ENCODE measurements at regions not wholly inside any gene's neighbourhood (a gene's known extent, or its start where the extent isn't known, plus 50 kb on each side); places are given as distances from the start of the nearest gene placed in this dataset.

DNA sequence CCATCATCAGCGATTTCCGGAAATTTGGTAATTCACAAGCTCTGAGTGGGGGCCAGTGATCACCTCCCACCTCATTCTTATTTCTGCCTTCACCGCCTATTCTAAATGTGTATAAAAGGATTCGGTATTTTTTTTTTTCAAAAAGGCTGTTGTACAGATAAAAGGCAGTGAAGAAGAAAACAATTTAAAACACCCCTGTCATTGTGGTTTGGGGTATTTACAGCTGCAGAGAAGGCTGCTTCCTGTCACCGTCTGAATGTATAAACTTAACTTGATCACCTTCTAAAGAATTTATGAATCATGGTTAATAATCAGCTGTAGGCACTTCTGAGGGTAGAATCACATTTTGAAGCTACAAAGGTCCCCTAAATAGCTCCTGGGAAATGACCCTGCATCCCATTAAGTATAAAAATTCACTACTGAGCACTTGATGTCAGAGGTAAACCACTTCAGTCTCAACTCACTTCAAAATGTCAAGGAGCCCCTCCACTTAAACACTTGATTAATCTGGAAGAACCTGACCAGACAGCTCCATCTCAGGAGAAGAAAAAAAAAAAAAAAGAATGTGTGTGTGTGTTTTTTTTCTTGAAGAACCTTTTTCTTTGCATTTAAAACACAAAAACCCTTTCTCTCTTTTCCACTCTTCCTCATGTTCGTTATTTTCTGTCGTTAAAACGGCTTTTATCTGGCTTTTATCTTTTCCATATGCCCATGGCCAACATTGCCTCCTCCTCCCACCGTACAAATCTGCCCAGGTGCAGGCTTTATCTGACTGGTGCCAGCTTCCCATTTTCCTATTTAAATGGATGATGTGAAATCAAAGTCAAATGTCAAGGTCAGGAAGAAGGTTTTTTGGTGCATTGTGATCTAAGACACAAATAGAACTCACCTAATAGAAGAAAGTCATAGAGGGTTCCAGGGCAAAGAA lies 291.2 kb downstream of the IRX1 start:
- no peak for DNase-seq (ENCODE audit: low read depth in 3 of 3)

DNA sequence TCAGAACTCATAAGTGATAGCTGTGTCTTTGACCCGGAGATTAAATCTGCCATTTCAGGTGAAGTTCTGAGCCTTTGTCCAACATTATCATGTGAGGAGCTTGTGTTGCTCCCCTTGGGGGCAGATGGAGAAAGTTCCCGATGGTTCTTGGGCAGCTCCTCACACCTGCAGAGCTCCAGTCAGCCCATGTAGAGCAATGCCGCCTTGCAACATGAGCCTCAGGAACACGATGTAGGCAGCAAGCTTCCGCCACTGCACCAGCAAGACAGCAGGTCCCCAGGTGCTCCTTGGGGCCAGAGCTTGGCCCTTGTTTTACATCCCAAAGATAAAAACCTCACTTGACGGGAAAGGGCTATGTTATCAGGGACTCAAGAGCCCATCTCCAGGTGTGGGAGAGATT lies 292.7 kb downstream of the IRX1 start:
- DNase-seq (ENCODE audit: low read depth in 3 of 3) = no peak

DNA sequence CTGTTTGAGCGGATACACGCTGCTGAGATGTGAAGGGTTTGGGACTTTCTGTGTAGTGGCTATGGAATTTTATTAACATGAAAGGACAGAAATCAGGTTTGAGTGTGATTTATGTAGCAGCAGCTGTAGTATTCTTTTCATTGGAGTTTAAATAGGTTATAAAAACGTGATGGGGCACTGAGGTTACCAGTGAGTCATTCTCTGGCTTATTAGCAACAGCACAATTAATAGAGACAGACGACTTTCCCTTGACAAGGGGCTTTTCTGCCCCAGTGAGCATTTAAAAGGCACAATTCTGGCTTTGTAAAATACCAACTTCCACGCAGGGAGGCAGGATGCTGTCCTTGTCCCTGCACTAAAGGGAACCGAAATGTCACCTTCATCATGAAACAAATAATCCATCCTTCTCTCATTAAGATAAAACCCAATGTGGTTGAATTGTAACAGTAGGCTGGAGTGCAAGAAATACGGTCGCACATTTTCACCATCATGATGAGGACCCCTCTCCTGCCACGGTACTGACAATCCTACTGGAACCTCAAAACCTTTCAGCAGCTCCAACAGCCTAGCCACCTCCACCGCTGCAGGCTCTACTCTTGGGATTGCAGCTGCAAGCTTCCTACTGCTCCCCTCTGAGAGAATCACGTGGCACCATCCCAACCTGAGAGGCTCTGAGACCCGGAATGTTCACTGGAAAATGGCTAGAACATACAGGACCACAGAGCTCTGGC lies 293.9 kb downstream of the IRX1 start:
- no peak for DNase-seq (ENCODE audit: low read depth in 3 of 3)

DNA sequence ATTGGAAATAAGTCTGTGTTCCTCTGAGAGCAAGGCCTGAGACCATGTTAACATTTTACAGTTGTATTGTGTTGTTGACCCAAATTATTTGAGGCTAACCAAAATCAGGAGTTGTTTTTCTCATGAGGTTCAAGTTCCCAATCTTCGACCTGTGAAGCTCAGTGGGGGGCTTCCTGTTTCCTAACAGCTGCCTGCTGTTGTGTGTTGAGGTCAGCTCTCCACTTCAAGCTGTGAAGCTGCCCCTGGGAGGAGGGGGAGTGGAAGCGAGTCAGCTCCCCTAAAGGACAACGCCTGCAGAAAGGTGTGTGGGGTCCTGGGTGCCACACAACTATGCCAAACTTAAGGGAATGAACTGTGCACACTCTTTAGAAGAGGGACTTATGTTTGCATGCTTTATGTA lies 295.5 kb downstream of the IRX1 start:
- no peak for DNase-seq (ENCODE audit: low read depth in 3 of 3)

DNA sequence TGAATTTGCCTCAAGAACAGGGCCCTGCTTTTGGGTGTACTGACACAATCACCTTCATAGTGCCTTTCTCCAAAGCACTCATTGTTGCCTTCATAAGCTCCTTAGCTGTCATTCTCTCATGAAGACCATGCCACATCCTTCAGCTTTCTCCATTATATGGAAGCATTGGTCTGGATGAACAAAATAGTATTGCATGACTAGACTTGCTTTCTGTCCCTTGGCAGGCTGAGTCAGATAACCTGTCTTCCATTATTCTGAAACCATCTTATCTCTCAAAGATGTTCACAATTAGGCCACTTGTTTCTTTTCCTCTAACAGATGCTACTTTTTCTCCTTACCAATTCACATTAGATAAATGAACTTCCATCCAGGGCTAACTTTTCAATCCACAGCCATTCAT lies 297.9 kb downstream of the IRX1 start:
- DNase-seq (ENCODE audit: low read depth in 3 of 3) = no peak

DNA sequence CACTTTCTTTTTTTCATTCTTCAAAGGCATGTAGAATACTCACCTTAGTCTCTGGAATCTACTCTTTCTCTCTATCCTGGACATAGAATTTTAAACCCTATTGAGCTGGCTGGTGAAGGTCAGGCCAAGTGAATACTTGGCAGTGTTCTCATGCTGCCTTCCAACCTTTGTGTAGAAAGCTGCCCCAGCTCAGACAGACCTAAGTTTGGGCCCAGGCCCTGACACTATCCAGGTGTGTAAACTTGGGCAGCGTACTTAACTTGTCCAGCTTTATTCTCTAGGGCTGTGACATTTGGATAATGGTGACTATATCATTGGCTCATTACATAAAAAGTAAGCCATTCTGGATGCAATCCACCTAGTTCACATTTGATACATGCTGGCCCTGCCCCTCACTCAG lies 298.3 kb downstream of the IRX1 start:
- DNase-seq (ENCODE audit: low read depth in 3 of 3) = no peak

DNA sequence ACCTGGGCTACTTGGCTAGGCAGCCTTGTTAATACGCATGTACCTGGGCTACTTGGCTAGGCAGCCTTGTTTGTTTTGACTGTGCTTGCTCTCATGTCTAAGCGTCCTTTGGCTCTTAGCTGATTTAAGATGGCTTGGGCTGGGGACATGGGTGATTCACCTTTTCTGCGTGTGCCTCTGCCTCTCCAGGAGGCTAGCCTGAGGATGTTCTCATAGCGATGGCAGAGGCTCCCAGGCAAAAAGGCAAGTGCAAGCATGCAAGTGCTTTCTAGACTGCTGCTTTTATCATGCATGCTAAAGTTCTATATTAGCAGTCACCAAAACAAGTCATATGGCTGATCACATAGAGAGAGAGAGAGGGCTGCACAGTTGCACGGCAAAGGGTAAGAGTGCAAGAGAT lies 300.5 kb downstream of the IRX1 start:
- DNase-seq (ENCODE audit: low read depth in 3 of 3) = no peak

DNA sequence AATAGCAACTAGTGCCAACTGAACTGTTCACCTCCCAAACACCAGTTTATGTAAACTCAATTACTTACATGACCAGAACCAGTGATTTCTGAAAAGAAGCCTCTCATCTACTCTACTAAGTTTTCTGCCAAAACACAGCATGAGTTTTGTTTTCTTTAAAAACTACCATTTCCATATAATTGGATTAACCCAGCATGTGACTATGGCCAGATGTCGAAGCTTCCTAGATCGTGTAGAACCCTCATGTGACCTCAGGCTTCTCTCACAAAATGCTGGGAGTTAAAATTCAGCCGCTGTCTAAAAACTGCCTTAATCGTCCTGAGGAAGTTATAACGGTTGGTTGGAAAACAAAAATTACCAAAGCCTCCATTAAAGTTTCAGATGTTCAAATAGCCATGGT lies 303.5 kb downstream of the IRX1 start:
- no peak for DNase-seq (ENCODE audit: low read depth in 3 of 3)

DNA sequence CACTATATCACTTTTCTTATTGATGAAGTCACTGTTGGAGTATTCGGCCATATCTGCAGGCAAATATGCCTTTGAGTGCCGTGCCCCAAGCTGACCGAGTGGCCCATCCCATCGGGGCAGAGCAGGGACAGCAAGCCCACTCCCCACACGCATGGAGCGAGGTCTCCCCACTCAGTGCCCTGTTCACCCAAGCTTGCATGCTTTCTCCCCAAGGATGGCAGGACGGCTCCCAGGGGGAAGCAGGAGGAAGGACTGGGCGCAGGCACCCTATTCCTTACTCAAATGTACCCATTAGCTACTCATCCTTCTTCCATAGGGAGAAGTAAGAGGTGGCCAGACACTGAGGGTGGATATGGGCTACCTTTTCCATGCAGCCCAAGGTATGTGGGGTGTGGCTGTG lies 309.0 kb downstream of the IRX1 start:
- no peak for DNase-seq (ENCODE audit: low read depth in 3 of 3)

DNA sequence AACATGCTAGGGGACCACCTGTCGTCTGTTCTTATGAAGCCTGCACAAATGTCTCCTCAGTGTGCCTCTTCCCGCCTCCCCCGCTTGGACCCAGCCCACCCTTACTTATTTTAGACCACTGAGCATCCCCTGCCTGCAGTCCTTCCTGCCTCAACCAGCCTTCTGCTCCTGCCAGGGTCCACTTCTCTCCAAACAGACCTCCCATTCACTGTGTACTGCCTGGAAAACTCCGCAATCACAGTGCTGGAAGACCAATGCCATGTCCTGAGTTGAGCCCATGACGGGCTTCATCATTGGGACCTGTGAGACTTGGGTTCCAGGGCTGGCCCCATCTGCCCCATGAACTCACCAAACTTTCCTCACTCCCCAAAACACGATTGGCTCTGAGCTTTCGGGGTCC lies 309.4 kb downstream of the IRX1 start:
- no peak for DNase-seq (ENCODE audit: low read depth in 3 of 3)

DNA sequence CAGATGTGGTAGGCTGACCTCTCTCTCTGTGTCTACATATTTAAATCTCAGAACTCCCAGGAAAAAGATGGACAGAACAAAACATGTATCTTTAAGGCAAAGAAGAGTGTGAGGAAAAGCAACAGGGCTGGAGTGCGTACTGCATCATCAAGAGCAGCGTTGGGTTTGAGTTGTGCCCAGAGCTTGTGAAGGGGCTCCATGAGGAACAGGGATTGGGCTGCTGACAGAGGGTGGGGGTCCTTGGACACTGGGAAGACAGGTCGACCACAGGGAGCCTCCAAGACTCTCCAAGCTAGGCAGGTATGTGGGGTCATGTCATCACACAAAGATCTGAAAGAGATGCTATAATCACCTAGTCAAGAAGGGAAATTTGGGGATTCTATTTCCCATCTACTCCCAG lies 309.9 kb downstream of the IRX1 start:
- DNase-seq (ENCODE audit: low read depth in 3 of 3) = no peak

DNA sequence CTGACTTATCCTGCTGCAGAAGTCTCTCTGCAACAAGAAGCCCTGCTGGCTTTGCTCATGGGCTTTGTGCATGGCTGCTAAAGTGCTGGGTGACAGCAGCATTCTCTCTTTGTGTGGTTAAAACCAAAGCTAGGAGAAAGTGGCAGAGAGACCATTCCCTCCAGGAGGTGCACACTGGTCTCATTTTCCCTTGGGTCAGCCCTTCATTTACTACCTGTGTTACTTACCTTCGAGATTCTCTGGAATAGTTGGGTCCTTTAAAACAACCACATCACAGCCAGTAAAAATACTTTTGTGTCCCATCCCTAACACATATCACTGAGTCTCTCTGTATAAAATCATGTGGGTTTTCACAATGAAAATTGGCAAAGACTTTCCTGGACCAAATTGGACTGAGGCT lies 315.5 kb downstream of the IRX1 start:
- DNase-seq (ENCODE audit: low read depth in 3 of 3) = no peak

DNA sequence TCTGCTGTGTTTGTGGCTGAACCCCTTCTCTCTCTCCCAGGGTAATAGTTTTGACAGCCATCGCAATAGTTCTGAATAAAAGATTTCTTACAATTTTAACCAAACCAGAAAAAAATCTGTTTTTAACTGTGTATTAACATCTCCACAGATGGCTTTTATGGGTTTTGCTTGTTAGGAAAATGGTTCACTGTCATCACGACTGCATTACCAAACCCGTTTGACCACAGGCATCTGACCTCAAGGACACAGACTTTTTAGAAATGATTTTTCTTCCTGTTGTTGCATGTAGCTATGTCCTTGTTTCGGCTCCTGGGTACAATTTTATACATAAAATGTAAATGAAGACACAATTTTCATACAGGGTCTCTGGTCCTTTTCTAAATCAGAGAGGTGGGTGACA lies 316.1 kb downstream of the IRX1 start:
- no peak for DNase-seq (ENCODE audit: low read depth in 3 of 3)

DNA sequence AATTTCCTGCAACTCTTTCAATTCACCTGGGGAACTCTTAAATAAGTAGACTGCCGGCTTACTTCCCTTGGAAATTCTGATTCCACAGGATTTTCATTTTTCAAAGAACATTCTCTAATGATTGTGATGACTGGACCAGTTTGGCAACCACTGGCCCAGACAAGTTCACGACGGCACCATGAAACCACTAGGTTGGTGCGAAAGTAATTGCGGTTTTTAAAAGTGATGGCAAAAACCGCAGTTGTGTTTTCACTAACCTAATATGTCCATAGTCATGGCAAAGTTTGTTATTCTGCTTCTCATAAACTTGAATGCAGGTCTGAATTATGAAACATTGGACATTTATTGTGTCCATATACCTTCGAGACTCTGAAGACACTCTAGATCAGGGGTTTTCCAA lies 317.2 kb downstream of the IRX1 start:
- DNase-seq (ENCODE audit: low read depth in 3 of 3) = no peak

DNA sequence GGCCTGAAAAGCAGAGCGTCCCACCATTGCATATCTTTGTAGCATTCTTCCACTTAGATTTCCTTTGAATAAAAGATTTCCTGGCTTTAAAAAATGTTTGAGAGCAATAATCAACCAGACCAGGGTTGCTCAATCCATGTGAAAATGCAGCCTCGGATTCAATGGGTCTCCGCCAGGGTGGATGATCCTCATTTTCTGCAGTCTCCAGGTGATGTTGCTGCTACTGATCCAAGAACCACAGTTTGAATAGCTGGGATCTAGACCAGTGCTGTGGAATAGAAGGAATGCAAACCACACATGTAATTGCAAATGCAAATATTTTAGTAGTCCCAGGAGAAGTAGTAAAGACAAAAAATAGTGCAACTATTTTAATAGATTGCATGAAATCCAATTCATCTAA lies 317.6 kb downstream of the IRX1 start:
- DNase-seq (ENCODE audit: low read depth in 3 of 3) = no peak

DNA sequence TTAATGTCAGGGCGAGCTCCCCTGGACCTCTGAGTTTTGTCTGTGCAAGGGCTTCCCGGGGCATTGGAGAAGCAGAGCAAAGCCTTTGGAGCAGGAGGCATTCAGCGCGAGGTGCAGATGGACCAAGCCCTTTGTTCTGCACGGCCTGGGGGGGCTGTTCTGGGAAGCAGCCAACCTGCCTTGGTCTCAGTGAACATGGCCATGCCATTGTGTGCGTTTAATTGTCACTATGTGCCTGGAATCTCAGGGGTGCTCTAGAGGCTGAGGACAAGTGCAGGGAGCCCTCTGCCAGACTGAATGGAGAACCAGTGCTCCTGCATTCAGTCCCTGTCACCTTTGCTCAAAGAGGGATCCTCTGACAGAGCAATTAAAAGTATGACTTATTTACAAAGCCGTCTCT lies 329.4 kb downstream of the IRX1 start:
- DNase-seq (ENCODE audit: low read depth in 3 of 3) = no peak

DNA sequence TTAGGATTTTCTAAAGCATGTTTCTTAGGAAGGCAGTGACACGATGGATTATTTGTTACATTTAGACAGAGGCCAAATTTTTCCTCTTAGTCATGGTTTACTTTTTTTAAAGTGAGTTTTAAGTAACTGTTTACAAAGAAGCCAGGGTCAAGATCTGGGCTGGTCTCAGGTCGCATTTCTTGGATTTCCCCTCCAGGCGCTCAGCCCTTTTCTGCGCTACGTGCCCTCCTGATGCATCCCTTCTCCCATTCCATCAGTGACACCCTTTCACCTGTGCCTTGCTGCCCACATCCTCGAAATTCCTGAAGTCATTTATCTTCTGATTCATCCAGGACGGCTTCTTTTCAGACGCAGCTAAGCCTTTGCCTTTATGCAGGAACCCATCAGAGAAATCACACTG lies 330.3 kb downstream of the IRX1 start:
- no peak for DNase-seq (ENCODE audit: low read depth in 3 of 3)

DNA sequence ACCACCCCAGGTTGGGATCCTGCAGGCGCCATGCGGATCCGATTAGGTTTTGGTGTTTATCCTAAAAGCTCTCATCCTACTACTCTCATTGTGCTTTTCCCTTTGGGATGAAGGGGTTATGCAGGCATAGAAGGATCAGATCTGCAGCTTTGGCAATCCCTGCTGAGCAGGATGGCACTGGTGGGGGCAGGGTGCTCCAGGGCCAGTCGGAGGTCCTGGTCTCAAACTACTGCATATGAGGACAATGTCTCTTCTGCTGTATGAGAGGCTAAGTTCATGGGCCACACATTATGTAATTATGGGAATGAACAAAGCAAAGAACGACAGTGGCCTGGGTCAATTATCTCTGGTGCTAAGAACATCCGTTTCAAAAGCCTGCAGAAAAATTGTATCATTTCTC lies 334.2 kb downstream of the IRX1 start:
- no peak for DNase-seq (ENCODE audit: low read depth in 3 of 3)

DNA sequence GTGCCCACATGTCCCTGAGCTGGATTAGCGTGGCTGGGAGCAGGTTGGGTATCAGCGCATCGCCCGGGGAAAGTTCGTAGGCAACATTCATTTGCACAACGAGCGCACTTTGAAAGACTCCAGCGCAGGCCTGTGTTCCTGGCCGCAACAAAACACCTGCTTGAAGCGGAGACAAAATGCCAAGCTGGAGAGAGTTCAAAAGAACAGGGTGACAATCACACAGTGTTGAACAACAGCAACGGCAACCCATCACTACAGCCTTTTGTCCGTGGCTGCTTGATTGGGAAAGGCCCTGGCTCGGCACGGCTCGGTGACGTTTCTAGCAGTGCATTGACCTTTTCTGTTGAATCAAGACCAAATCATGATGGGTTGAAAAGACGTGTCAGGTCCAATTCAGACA lies 336.3 kb downstream of the IRX1 start:
- no peak for DNase-seq (ENCODE audit: low read depth in 3 of 3)

DNA sequence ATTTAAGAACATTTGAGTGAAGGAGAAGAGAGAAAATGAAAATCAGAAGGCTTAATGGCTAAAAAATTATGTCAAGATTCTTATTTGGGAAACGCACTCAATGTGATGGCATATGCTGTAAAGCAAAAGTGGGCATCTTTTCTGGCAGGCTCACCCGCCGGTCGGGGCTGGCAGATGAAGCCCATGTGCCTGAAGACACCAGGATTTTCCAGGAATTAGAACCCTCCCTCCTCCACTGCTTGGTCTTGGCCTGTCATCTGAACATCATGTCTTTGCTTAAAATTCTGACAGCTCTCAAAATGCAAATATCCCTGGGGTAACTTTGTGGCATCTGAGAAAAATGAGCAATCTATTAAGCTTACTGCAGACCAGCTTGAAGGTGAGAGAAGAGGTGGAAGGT lies 337.9 kb downstream of the IRX1 start:
- DNase-seq (ENCODE audit: low read depth in 3 of 3) = no peak

DNA sequence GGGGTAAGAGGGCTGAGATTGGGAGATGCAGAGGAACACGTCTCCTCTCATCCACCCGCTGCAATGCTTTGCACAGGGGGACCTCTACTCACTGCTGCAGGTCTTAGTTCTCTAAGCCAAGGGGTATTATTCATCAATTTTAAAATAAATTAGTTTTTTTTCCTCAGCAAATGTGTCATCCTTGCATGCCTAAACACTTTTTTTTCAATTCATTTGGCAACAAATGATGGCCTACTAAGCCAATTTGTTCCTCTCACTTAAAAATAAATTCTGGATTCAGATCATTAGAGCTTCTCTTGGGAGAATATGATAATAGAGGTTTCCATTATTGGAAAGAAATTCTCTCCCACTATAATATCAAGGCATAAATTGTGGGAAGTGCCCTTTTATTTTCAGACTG lies 338.3 kb downstream of the IRX1 start:
- DNase-seq (ENCODE audit: low read depth in 3 of 3) = no peak

DNA sequence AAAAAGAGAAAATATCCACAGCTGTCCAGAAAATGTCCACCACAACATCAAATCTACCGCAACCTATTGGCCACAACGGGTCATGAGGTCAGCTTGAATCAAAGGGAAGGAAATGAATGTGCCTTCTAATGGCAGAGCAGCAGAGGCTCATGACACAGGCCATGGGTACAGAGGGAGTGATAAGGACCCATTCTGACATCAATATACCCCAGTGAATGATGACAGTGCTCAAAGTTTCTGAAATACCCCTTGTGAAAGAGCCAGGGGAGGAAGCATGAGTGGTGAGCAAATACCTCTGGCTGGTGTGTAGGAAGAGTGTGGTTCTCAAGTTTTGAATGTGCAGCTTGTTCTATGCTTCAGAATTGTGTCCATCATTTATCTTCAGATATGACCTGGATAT lies 348.2 kb downstream of the IRX1 start:
- DNase-seq (ENCODE audit: low read depth in 3 of 3) = no peak

DNA sequence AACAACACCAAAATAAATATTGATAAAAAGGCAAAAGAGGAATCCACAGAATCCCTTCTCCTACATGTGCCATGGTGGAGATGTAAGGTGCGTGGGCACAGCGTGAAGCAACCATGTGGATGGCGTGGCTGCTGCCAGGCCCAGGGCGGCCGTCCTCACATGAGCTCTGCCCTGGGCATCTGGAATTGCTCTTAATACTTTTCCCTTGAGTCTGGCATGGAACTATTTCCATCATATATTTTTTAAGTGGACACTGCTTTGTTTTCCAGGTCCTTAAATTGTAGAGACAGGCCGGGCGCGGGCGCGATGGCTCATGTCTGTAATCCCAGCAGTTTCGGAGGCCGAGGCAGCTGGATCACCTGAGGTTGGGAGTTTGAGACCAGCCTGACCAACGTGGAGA lies 349.3 kb downstream of the IRX1 start:
- no peak for DNase-seq (ENCODE audit: low read depth in 3 of 3)
